ENCODE measurements at regions not wholly inside any gene's neighbourhood (a gene's known extent, or its start where the extent isn't known, plus 50 kb on each side); places are given as distances from the start of the nearest gene placed in this dataset.
"Not testable (repeated sequence)": the region's sequence is repeated elsewhere in the genome, so short reads cannot be mapped to it uniquely, and the experiment has no call there.

DNA sequence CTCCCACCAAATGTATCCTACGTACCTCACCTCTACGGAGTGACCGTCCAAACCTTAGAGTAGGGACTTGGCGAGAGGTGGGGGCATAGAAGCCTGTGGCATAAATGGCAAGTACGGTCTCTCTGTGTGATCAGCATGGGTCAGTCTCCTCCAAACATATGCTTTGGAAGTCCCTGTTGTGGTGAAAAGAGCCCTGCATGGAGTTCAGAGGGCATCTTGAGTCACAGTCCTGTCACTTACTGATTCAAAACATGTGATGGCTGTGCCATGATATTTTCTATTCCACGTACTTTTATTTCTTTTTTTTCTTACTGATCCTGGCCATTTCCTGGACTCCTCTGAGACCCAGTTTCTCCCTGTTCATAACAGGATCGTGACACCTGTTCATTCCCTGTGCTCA is 67.5 kb upstream of the CEP85L start:
- no peak for DNase-seq

DNA sequence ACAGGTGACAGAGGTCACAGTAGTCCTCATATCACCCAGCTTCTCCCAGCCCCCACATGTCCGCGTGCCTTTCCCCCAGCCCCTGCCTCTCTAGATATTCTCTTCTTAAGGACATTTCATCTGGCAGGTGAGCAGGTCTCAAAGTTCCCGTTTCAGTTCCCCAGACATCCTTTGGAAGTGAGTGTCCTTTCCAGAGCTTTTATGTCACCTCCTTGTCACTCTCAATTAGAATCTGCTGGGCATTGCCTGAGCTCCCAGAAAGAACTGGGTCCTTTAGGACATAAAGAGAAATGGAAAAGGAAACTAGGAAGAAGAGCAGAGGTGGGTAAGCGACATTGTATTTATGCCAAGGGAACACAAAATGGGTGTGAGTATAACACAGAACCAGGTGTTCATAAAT is 66.9 kb upstream of the CEP85L start:
- no peak for DNase-seq

DNA sequence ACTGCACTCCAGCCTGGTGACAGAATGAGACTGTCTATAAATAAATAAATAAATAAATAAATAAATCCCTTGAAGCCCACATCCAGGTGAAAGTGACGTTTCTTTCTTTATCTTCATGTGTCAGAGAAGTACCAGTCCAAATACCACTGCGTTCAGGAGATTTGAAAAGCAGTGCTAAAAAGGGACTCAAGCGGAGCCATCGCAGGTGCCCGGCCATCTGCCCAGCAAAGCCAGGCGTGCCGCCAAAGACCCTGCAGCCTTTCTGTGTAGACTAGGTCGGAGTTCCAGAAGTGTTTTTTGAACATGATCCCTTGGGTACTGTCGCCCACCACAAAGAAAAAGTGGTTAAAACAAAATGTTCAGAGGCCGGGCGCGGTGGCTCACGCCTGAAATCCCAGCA is 65.7 kb upstream of the CEP85L start:
- DNase-seq = no peak

DNA sequence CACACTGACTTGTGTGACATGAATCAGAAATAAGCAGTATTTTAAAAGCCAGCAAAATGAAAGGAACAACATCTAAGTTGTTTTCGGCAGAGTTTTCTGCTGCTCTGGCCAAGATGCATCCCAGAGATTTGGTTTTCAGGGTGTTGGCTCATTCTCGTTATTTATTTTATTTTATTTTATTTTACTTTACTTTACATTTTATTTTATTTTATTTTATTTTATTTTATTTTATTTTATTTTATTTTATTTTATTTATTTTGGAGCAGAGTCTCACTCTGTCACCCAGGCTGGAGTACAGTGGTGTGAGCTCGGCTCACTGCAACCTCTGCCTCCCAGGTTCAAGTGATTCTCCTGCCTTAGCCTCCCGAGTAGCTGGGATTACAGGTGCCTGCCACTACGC is 64.5 kb upstream of the CEP85L start:
- not testable (repeated sequence) for DNase-seq

DNA sequence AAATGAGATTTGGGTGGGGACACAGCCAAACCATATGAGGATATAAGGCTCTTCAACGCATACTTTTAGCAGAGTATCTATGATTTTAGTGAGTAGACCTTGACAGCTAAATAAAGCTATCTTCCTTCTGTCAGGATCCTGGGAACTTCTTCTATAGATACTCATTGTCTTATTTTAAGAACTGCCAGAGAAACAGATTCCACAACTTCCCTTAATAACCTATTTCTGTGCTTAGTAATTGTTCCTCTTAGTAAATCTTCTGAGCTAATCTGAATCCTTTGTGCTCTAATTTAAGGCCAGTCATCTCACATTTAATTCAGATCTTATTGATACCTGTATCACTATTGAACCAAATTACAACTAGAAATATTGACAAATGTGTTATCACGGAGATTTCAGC is 64.0 kb upstream of the CEP85L start:
- no peak for DNase-seq

DNA sequence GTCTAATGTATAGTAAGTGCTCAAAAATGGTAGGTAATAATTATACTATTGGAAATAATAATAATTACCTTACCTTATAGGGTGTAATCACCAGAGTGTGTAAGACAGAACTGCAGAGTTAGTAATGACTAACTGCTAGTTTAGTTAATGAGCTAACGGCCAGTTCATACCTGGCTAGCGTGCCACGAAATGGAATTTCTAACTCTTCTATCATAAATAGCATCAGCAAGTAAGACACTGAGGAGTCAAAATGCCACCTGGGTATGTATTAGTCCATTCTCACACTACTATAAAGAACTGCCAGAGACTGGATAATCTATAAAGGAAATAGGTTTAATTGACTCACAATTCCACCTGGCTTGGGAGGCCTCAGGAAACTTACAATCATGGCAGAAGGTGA is 63.4 kb upstream of the CEP85L start:
- DNase-seq = no peak

DNA sequence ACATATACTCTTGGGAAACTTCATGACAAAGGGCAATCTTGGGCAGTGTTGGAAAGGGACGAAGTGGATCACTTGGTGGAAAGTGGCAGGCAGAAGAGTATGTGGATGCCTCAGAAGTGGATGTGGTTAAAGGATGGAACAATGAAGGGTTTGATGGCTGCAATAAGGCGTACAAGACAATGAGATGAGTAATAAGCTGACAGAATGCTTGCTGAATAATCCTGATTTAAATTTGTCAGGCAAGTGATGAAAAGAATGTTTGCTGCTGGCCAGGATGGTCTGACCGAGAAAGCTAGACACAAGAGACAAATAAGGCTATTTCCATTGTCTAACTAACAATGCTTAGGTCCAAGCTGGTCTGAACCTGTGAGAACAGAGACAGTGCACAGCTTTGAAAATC is 61.6 kb upstream of the CEP85L start:
- DNase-seq = no peak

DNA sequence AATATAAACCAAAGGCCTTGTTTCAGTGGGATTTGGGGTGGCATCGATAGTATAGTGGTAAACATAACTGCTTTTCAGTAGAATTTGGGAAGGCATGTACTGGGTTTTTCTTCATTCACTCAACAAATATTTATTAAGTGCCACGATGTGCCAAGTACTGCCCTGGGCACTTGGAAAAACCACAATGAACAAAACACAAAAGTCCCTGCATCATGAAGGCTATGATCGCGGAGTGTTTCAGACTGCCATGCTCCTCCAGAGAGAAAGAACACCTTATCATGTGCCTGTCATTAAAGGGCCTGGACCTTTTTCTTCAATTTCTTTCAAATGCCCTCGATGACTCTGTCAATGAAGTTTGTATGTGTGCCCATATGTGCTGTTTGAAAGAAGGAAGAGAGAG is 59.2 kb upstream of the CEP85L start:
- DNase-seq = no peak

DNA sequence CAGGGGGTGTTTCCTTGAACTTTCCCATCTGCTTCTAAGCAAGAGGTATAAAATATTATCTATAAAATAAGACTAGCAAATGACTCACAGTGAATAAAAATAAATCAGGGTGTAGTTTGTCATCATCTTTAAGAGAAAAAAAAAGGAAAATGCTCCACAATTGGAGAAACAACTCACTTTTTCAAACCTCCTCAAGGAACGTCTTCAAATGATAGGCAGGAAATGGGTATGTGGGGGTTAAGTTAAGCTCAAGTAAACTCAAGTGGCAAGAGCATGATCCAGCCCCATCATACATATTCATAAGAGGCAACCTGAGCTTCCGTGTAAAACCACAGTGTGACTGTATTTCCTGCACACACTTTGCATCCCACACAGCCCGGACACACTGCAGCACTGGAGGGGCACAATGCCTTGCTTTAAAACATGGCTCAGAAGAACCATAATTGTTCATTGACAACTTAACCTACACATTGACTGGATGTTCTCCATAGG is 58.5 kb upstream of the CEP85L start:
- DNase-seq = no peak

DNA sequence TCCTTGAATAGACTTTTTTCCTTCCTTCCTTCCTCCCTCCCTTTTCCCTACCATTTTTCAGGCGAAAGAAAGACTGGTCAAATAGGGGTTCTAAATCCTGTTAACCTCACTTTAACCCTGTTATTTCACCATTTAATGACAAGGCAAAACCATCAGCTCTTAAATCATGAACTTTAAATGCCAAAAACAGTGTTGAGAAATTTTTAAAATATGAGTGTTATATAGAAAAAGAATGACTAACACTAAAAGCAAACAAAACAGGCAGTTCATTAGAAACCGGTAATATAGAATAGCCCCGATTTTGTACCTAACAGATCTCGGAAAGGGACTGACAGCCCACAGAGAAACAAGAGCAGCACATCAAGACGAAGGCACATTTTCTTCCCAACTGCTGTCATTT is 57.4 kb upstream of the CEP85L start:
- no peak for DNase-seq

DNA sequence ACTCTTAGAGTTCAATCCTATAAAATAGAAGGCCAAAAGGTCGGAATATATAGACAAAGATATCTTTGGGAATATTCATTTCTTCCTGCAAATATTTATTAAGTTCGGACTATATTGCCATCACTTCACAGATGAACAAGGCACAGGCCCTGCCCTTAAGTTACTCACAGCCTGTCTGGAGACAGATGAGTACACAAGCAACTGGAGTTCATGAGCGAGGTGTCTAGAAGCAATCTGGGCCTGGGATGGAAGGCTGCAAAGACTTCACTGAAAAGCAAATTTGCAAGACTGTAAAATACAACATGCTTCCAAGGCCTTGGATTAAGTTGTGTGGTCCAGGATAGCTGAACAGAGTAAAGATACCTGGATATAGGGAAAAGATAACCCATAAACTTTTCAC is 56.7 kb upstream of the CEP85L start:
- DNase-seq = no peak

DNA sequence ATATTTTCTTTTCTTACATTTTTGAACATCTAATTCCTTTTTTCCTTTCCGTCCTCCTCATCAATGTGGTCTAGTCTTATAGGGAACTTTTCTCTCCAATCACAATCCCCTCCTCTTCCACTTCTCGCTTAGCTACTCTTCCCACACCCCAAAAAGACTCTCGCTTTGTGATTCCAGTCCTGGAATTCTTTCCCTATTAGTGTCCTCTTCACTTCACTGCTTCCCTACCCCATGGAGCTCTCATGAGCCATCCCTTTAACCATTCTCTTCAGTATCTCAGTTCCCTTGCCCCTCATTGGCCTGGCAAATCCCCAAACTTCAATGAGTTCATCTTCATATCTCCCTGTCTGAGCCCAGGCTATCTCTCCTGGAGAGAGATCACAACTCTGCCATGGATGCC is 55.3 kb upstream of the CEP85L start:
- no peak for DNase-seq

DNA sequence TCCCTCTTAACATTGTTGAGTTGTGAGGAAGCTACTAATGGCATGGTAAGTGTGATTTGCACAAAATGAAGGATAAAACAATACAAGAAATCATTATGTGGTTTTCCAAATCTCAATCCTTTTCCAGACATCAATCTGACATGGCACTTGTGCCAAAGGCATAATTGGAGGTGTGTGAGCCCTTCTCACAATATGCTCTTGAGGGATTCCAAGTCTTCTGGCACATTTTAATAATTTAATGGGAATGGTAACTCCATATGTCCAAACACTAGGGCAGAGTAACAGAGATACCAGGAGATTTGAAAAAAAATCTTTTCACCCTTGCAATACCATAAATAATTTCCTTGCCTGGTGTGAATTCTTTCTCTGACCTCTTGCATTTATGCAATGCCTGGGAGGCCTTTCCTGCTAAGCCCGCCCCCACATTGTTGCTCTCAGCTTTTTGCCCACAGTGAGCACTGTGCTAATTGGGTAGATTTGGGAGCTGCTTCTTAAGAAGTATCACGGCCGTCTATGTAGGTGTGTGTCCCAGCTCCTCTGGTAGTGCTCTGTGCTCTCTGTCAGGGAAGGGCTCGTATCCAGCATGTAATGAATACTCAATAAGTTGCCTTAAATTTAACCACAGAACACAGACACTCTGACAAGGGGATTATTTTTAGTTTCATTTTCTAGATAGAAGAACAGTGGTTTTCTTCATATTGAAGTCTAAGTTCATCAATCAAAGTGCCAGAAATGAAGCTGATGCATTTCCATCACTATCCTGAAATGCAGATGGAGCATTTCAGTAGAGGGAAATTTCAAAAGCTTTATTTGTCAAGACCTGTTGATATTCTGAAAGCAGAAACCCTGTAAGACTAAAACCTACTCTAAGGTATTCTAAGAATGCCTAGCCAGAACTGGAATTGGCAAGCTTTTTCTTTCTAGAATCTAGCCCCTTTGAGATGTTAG is 54.4 kb upstream of the CEP85L start:
- DNase-seq = no peak

DNA sequence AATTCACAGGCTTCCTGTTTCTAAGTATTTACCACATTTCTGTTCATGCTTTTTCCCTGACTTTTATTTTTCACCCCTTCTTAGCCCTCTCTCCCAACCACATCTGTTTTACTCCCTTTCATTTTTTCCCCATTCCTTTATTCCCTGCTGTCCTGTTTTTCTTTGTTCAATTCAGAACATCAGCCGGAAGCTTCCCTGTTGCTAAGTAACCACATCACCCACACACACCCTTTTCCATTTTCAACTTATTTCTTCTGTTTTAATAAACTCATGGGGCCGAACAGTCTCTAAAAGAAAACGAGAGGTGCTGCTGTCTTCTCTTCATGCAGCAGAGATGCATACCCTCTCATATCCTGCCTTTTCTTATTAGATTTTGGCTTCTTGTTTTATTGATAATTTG is 53.5 kb upstream of the CEP85L start:
- no peak for DNase-seq

DNA sequence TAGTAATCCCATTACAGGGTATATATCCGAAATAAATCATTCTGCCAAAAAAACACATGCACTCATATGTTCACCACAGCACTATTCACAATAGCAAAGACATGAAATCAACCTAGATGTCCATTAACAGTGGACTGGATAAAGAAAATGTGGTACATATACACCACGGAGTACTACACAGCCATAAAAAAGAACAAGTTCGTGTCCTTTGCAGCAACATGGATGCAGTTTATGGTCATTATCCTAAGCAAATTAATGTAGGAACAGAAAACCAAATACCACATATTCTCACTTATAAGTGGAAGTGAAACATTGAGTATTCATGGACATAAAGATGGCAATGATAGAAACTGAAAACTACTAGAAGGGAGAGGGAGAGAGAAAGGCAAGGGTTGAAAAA is 49.9 kb upstream of the CEP85L start:
- DNase-seq = not testable (repeated sequence)
